ENCODE measurements at regions not wholly inside any gene's neighbourhood (a gene's known extent, or its start where the extent isn't known, plus 50 kb on each side); places are given as distances from the start of the nearest gene placed in this dataset.

DNA sequence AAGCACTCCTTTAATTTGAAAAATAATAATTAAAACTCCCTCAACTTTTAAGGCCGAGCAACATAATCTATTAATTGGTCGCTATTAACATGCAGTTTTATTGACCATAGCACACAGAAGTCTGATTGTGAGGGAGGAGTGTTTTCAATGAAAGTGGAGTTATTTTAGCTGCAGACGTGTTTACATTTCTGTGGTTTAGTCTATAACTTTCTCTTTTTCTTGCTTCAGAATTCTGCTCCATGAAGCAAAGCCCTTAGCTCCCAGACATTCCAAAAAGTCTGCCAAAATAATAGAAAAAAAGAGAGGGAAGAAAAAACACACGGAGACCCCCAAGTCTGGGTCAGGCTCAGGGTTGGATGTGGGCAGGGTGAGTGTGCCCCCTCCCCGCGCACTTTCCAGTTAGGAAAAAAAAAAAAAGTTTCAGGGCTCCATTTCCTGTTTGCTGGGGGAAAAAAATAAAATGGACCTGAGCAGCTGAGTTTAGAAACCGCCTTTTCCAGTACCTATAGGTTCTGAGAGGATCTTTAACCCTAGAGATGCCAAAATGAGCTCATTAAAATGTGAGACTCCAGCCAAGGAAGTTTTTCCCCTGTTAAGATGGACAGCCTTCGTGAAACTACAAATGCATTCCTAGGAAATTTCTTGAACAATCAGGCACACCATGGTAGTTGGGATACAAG, 143.7 kb upstream of the ETS2 start (continued):
- TF ChIP-seq, protein P1, sequence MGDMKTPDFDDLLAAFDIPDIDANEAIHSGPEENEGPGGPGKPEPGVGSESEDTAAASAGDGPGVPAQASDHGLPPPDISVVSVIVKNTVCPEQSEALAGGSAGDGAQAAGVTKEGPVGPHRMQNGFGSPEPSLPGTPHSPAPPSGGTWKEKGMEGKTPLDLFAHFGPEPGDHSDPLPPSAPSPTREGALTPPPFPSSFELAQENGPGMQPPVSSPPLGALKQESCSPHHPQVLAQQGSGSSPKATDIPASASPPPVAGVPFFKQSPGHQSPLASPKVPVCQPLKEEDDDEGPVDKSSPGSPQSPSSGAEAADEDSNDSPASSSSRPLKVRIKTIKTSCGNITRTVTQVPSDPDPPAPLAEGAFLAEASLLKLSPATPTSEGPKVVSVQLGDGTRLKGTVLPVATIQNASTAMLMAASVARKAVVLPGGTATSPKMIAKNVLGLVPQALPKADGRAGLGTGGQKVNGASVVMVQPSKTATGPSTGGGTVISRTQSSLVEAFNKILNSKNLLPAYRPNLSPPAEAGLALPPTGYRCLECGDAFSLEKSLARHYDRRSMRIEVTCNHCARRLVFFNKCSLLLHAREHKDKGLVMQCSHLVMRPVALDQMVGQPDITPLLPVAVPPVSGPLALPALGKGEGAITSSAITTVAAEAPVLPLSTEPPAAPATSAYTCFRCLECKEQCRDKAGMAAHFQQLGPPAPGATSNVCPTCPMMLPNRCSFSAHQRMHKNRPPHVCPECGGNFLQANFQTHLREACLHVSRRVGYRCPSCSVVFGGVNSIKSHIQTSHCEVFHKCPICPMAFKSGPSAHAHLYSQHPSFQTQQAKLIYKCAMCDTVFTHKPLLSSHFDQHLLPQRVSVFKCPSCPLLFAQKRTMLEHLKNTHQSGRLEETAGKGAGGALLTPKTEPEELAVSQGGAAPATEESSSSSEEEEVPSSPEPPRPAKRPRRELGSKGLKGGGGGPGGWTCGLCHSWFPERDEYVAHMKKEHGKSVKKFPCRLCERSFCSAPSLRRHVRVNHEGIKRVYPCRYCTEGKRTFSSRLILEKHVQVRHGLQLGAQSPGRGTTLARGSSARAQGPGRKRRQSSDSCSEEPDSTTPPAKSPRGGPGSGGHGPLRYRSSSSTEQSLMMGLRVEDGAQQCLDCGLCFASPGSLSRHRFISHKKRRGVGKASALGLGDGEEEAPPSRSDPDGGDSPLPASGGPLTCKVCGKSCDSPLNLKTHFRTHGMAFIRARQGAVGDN (IDR thresholded peaks at IDR 0.05): no peak
- no peak for TF ChIP-seq ETV6 (conservative IDR thresholded peaks at IDR 0.05 in 1 of 2, IDR thresholded peaks at IDR 0.05 in 1 of 2; ENCODE audit: borderline replicate concordance in 1 of 2, low read depth in 1 of 2)
- no peak for TF ChIP-seq CHD1 (IDR thresholded peaks at IDR 0.05; ENCODE audit: low read depth, low read length)
- TF ChIP-seq WRNIP1 (IDR thresholded peaks at IDR 0.05; ENCODE audit: borderline replicate concordance, low read depth, low read length): no peak
- TF ChIP-seq RAD51 (IDR thresholded peaks at IDR 0.05): no peak
- no peak for TF ChIP-seq MTA2 (IDR thresholded peaks at IDR 0.05; ENCODE audit: low read depth)
- no peak for TF ChIP-seq PAX5 (IDR thresholded peaks at IDR 0.05; ENCODE audit: borderline replicate concordance, low read depth, low read length)
- no peak for TF ChIP-seq CBX3 (IDR thresholded peaks at IDR 0.05; ENCODE audit: borderline replicate concordance, low read depth)
- no peak for TF ChIP-seq ZZZ3 (IDR thresholded peaks at IDR 0.05; ENCODE audit: control insufficient read depth, insufficient read length, low read depth)

DNA sequence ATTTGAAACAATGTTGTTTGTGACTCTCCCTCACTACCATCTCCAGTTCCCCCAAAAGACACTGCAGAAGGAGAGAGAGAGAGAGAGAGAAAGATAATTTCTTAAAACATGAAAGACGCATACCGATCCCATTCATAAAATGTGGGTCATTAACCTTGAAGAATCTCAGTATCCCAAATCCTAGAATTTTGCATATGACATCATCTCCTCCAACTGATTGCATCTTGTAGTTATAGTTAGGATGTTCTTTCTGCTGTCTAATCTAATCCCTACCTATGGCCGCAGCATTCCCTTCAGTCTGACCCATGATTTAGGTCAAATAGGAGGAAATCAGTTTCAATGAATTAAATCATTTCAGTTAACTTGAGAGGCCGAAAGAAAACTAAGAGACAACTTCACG, 142.4 kb upstream of the ETS2 start:
- Histone ChIP-seq H3K9ac (ENCODE audit: control insufficient read depth, insufficient read depth, low read length) (no peak overlapping the region), H4K20me1 (ENCODE audit: control insufficient read depth, insufficient read depth) (no peaks in the 10 kb centered on the region), H3K27me3 (replicated peaks in 1 of 2; ENCODE audit: control insufficient read depth in 2 of 2, insufficient read depth in 2 of 2, low read length in 1 of 2) (peaks cover 4 to 10% of the 10 kb centered on the region in 2 experiments; a peak in 3 of 4 replicates), H3K9me3 (replicated peaks; ENCODE audit: control insufficient read depth, insufficient read depth, low read length) (no peaks in the 10 kb centered on the region; the same call in 2 of the 3 replicates), H3K4me3 (no peak overlapping the region), H3K27ac (ENCODE audit: control insufficient read depth, insufficient read depth) (no peak overlapping the region), H2AFZ (ENCODE audit: control insufficient read depth, low read depth, low read length) (no peak overlapping the region), H3K4me1 (ENCODE audit: control insufficient read depth, insufficient read depth, low read length) (no peaks in the 10 kb centered on the region), H3K79me2 (ENCODE audit: control insufficient read depth, insufficient read depth, low read length) (no peaks in the 10 kb centered on the region), H3K4me2 (ENCODE audit: control insufficient read depth, insufficient read depth) (no peak overlapping the region), H3K36me3 (ENCODE audit: control insufficient read depth in 2 of 2, insufficient read depth in 2 of 2, low read length in 1 of 2) (no peaks in the 10 kb centered on the region)
- CTCF ChIA-PET: no interaction called here
- 48% methylated on average over 5 of the region's 5 CpGs for WGBS (ENCODE audit: insufficient coverage, insufficient replicate concordance, low lambda C conversion rate, missing lambda C conversion rate)
- SMC1A ChIA-PET (ENCODE audit: uncharacterized antibody, unreplicated experiment): no interaction called here
- POLR2A ChIA-PET: no interaction called here
- ATAC-seq: no peak
- intact Hi-C loops (cut with micrococcal nuclease; ENCODE audit: unreplicated experiment) (no loop called here), in situ Hi-C loops (cut with MboI) (no loop called here)
- FAIRE-seq: no peak
- RAD21 ChIA-PET (ENCODE audit: unreplicated experiment): no interaction called here
- no TSS peak for BruUV-seq (replicated peaks)
- DNase-seq (ENCODE audit: low read depth, low spot score): no peak
- TF ChIP-seq HCFC1 (IDR thresholded peaks at IDR 0.05; ENCODE audit: low read length) (no peak), CHD2 (IDR thresholded peaks at IDR 0.05; ENCODE audit: borderline replicate concordance, low read depth, low read length) (no peak), PAX5 (IDR thresholded peaks at IDR 0.05; ENCODE audit: borderline replicate concordance, low read depth, low read length) (no peak), POLR2AphosphoS2 (IDR thresholded peaks at IDR 0.05; ENCODE audit: low read depth, low read length) (no peak), IRF3 (IDR thresholded peaks at IDR 0.05) (no peak), MEF2A (IDR thresholded peaks at IDR 0.05; ENCODE audit: insufficient read depth, low read depth, low read length) (no peak), BCL3 (IDR thresholded peaks at IDR 0.05; ENCODE audit: borderline replicate concordance, insufficient read depth, low read depth, low read length, poor library complexity, severe bottlenecking) (no peak)
